Smooth muscle cell (in vitro differentiated cells): ENCODE measurements at regions not wholly inside any gene's neighbourhood (a gene's known extent, or its start where the extent isn't known, plus 50 kb on each side); places are given as distances from the start of the nearest gene placed in this dataset.

Experiments
- DNase-seq: peaks from one replicate; lab custom pipeline; 2025; ENCODE audit not compliant: unreplicated experiment; lab: John Stamatoyannopoulos, UW
- H2AFZ ChIP-seq: fragments of 200-600 bp; sonication (generic); 2 replicates; pipeline ENCODE4 v1.6.0; 2016; ENCODE audit warnings: antibody characterized with exemption, low read depth, mild to moderate bottlenecking
- H3F3A ChIP-seq: fragments of 200-600 bp; sonication (generic); 2 replicates; pipeline ENCODE4 v1.6.0; 2017; ENCODE audit warnings: antibody characterized with exemption, low read depth
- H3K27ac ChIP-seq: fragments of 200-600 bp; sonication (generic); 2 replicates; pipeline ENCODE4 v1.5.1; 2016; ENCODE audit warnings: low read depth, mild to moderate bottlenecking
- H3K27me3 ChIP-seq: fragments of 200-600 bp; sonication (generic); 2 replicates; pipeline ENCODE4 v1.6.1; 2016; ENCODE audit warnings: low read depth, mild to moderate bottlenecking
- H3K36me3 ChIP-seq: fragments of 200-600 bp; sonication (generic); 2 replicates; pipeline ENCODE4 v1.5.1; 2016; ENCODE audit warnings: low read depth
- H3K4me1 ChIP-seq: fragments of 200-600 bp; sonication (generic); 2 replicates; pipeline ENCODE4 v1.5.1; 2016; ENCODE audit warnings: low read depth
- H3K4me2 ChIP-seq: fragments of 200-600 bp; sonication (generic); 2 replicates; pipeline ENCODE4 v1.6.0; 2016; ENCODE audit warnings: mild to moderate bottlenecking
- H3K4me3 ChIP-seq: fragments of 200-600 bp; sonication (generic); 2 replicates; pipeline ENCODE4 v1.5.1; 2016; ENCODE audit warnings: mild to moderate bottlenecking
- H3K79me2 ChIP-seq: fragments of 200-600 bp; sonication (generic); 2 replicates; pipeline ENCODE4 v1.6.0; 2016; ENCODE audit warnings: low read depth, mild to moderate bottlenecking
- H3K9ac ChIP-seq: fragments of 200-600 bp; sonication (generic); 2 replicates; pipeline ENCODE4 v1.6.0; 2016; ENCODE audit warnings: low read depth
- H3K9me3 ChIP-seq: fragments of 200-600 bp; sonication (generic); replicated peaks from 2 replicates; pipeline ENCODE4 v1.5.1; 2016; ENCODE audit warnings: low read depth
- H4K20me1 ChIP-seq: fragments of 200-600 bp; sonication (generic); 2 replicates; pipeline ENCODE4 v1.6.0; 2016; ENCODE audit warnings: low read depth
- CTCF ChIP-seq: fragments of 200-600 bp; sonication (generic); IDR thresholded peaks from 2 replicates; pipeline ENCODE4 v1.5.1; 2017; ENCODE audit warnings: borderline replicate concordance, mild to moderate bottlenecking, antibody characterized with exemption; ENCODE audit not compliant: insufficient read depth, poor library complexity, severe bottlenecking
- WGBS: methylation state at CpG from one replicate; pipeline ENCODE4 v1.1.7; 2016; ENCODE audit warnings: low lambda C conversion rate; 5-methylcytosine and 5-hydroxymethylcytosine counted together

DNA sequence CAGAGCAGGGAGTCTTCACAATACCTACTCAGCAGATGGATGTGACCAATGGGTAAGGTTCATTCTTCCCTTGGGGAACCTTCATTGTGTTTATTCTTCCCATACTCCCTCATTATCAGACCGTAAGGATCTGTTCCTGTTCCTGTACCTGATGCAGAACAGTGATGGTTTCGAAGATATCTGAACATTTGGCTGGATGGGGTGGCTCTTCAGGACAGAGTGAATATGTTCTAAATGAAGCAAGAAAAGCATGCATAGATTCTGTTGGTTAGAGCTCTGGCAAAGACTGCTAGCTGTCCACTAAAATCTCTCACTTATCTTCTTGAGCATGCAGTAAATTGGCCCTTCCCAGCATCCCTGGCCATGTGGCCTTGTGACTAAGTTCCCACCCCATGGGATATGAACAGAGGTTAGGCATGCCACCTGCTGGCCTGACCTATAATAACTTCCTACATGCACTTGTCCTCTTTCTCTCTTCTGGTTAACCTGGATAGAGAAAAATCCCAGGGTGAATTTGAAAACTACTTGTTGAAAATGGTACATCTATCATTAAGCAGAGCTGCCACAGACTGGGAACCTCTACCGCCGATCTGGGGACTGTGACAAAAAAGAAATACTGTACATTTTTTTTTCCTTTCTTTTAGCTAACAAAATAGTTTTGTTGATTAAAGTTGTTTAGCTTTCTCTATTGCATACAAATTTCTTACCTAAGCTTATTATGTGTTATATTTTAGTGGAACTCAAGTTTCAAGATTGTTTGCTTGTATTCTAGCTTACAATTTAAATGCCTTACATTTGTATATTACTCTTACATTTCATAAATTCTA is 60.0 kb upstream of the BANK1 start:
- WGBS, result 66% methylated on average over 4 of the region's 4 CpGs
- no peaks in the 10 kb centered on the region for H3K4me1 ChIP-seq
- no peaks in the 10 kb centered on the region for H3K9me3 ChIP-seq
- DNase-seq, result peak; percentile 1
- TF ChIP-seq CTCF, result peak; percentile 62
- no peaks in the 10 kb centered on the region for H3K36me3 ChIP-seq
- H3K9ac ChIP-seq, result no peak overlapping the region
- H4K20me1 ChIP-seq, result no peaks in the 10 kb centered on the region
- no peak overlapping the region for H3K4me2 ChIP-seq
- H3K27ac ChIP-seq, result no peak overlapping the region
- H3F3A ChIP-seq, result no peaks in the 10 kb centered on the region
- no peaks in the 10 kb centered on the region for H3K27me3 ChIP-seq
- no peaks in the 10 kb centered on the region for H3K79me2 ChIP-seq
- peak overlapping the region; percentile 14 for H2AFZ ChIP-seq
- no peak overlapping the region for H3K4me3 ChIP-seq

GRCh38 chr4:101727238-101727637 is 63.3 kb upstream of the BANK1 start:
- no peaks in the 10 kb centered on the region for H3K27me3 ChIP-seq
- no peak for DNase-seq
- H3K4me2 ChIP-seq, result no peak overlapping the region
- H2AFZ ChIP-seq, result no peak overlapping the region
- no peaks in the 10 kb centered on the region for H3K36me3 ChIP-seq
- H3F3A ChIP-seq, result no peaks in the 10 kb centered on the region
- no peaks in the 10 kb centered on the region for H4K20me1 ChIP-seq
- H3K79me2 ChIP-seq, result no peaks in the 10 kb centered on the region
- no peak overlapping the region for H3K9ac ChIP-seq
- no peak for TF ChIP-seq CTCF
- no peak overlapping the region for H3K27ac ChIP-seq
- no peaks in the 10 kb centered on the region for H3K9me3 ChIP-seq
- no peak overlapping the region for H3K4me3 ChIP-seq
- H3K4me1 ChIP-seq, result no peaks in the 10 kb centered on the region

- no peak overlapping the region for H3K4me3 ChIP-seq
- TF ChIP-seq CTCF, result no peak
- no peaks in the 10 kb centered on the region for H3K36me3 ChIP-seq
- H3K9ac ChIP-seq, result no peak overlapping the region
- no peak overlapping the region for H3K27ac ChIP-seq
- H3K79me2 ChIP-seq, result no peaks in the 10 kb centered on the region
- no peak overlapping the region for H3K4me2 ChIP-seq
- H3K9me3 ChIP-seq, result no peaks in the 10 kb centered on the region
- no peak for DNase-seq
- H4K20me1 ChIP-seq, result no peaks in the 10 kb centered on the region
- H3F3A ChIP-seq, result no peaks in the 10 kb centered on the region
- no peaks in the 10 kb centered on the region for H3K27me3 ChIP-seq
- peaks cover 9% of the 10 kb centered on the region for H3K4me1 ChIP-seq
- 98% methylated on average over 2 of the region's 2 CpGs for WGBS
- peak overlapping the region; percentile 3 for H2AFZ ChIP-seq
Observed at GRCh38 chr4:101724093-101724492, 66.4 kb upstream of the BANK1 start.

GRCh38 chr4:101718810-101719209 is 71.7 kb upstream of the BANK1 start:
- no peak overlapping the region for H3K4me2 ChIP-seq

More at GRCh38 chr4:101718810-101719209, 71.7 kb upstream of the BANK1 start:
- WGBS, result 81% methylated on average over 3 of the region's 3 CpGs
- H3K36me3 ChIP-seq, result no peaks in the 10 kb centered on the region
- H4K20me1 ChIP-seq, result no peaks in the 10 kb centered on the region
- no peak for TF ChIP-seq CTCF
- H3K27ac ChIP-seq, result no peak overlapping the region
- H3F3A ChIP-seq, result no peaks in the 10 kb centered on the region
- H3K9me3 ChIP-seq, result no peaks in the 10 kb centered on the region
- peaks cover 9% of the 10 kb centered on the region for H3K4me1 ChIP-seq
- no peak for DNase-seq
- H3K79me2 ChIP-seq, result no peaks in the 10 kb centered on the region
- H3K27me3 ChIP-seq, result no peaks in the 10 kb centered on the region
- no peak overlapping the region for H3K9ac ChIP-seq
- H2AFZ ChIP-seq, result no peak overlapping the region
- no peak overlapping the region for H3K4me3 ChIP-seq
